GM18499 (cell line): ENCODE measurements at regions not wholly inside any gene's neighbourhood (a gene's known extent, or its start where the extent isn't known, plus 50 kb on each side); places are given as distances from the start of the nearest gene placed in this dataset.
"Not testable (repeated sequence)": the region's sequence is repeated elsewhere in the genome, so short reads cannot be mapped to it uniquely, and the experiment has no call there.

ENCODE experiments used
- ATAC-seq: cut with Tn5 transposase; IDR thresholded peaks from one replicate; pipeline ENCODE4 v1.9.1; 2021; ENCODE audit warnings: moderate number of reproducible peaks; ENCODE audit not compliant: insufficient read depth, unreplicated experiment

DNA sequence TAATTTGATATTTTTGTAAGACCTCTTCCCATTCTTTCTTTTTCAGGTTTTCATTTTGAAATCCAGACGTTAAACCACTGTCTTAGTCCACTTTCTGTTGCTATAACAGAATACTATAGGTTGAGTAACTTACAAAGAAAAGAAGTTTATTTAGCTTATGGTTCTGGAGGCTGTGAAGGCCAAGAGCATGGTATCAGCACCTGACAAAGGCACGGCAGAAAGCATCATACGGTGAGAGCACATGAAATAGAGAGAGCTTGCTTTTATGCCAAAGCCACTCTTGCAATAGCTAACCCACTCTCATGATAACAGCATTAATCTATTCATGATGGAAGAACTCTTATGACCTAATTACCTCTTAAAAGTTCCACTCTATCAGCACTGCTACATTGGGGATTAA lies 255.6 kb upstream of the PDE4D start:
- no peak for ATAC-seq

DNA sequence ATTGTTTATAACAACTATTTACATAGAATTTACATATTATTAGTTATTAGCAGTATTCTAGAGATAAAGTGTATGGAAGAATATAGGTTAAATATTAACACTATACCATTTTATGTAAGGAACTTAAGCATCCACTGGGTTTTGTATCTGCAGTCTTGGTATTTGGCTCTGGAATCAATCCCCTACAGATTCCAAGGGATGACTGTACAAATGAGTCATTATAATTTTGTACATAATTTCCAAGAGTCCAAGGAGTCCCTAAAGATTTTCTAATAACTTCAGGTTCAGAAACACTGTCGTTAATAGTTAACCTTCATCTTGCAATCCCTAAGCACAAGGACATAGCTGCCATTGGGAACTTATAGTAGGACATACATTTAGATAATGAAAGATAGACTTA lies 254.8 kb upstream of the PDE4D start:
- no peak for ATAC-seq

DNA sequence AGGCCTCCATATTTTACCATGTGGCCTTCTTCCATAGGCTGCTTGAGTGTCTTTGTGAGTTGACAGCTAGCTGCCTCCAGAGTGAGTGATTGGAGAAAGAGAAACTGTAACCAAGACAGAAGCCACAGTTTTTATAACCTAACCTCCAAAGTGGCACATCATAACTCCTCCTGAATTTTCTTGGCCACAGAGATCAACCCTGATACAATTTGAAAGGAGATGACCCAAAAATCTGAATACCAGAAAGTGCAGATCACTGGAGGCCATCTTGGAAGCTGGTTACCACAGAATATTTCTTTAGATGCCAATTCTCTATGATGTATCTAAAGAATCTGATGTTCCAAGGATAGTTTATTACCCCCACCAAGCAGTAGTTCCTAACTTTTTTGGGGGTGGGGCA lies 254.3 kb upstream of the PDE4D start:
- ATAC-seq, result no peak

DNA sequence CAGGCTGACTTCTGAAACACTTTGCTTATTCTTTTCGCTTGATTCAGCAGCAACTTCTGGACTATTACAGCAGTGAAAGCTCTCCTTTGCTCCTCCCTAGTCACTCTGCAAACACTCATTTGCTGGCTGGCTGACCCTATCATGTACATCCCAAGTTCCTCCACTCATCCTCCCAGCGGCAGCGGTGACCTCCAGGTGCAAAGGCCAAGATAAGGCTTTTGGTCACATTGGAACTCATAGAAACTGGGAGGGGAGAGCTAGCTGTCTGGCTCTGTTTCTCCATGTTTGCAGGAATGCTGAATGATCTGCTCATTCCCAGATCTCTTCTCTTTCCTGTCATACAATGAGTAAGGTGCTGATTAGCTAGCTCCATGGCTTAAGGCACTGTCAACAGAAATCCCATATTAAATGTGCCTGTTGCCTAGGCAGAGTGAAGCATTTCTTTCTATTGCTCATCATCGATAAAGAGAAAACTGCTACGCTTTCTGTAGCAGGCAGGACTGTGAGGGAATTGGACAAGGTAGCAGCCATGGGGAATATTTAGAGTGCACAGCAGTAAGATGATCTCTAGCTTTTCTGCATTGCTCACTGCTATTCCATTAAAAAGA lies 250.5 kb upstream of the PDE4D start:
- ATAC-seq, result no peak

DNA sequence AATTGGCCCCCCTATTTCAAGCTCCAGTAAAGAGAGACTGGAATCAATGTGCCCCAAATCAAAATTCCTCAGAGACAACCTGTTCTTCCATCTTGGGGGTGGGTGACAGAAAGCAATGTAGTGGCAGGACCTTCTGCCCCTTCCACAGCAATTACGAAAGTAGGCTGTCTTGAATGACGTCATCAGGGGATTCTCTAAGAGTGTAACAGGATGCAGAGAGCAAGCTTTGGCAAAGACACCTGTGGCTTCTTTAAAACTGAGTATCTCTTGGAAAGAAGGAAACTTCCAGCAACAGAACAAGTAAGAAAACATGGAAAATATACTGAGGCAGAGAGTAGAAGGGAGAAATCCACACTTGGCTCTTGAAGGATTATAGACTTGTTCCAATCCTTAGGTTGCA lies 247.6 kb upstream of the PDE4D start:
- no peak for ATAC-seq

DNA sequence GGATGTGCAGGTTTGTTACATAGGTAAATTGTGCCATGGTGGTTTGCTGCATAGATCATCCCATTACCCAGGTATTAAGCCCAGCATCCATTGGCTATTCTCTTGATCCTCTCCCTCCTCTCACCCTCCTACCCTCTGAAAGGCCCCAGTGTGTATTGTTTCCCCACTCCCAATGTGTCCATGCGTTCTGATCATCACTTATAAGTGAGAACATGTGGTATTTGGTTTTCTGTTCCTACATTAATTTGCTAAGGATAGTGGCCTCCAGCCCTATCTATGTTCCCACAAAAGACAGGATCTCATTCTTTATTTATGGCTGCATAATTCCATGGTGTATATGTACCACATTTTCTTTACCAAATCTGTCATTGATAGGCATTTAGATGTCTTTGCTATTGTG lies 243.3 kb upstream of the PDE4D start:
- no peak for ATAC-seq

DNA sequence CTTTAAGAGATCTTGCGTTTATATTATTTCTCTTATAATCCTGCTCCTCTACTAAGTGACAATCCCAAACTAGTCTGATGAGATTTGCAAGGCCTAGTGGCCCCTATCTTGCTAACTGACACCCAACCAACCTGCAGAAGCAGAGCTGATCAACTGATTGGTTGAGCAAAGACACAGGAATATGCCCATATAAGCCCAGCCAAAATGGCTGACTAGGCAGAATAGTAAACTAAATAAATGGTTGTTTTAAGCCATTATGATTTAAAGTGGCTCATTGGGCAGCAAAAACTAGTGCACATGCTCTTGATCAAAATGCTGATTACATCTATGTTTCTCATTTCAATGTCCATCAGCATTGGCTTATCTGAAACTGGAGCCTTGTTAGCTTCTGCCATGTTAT lies 238.0 kb upstream of the PDE4D start:
- no peak for ATAC-seq

DNA sequence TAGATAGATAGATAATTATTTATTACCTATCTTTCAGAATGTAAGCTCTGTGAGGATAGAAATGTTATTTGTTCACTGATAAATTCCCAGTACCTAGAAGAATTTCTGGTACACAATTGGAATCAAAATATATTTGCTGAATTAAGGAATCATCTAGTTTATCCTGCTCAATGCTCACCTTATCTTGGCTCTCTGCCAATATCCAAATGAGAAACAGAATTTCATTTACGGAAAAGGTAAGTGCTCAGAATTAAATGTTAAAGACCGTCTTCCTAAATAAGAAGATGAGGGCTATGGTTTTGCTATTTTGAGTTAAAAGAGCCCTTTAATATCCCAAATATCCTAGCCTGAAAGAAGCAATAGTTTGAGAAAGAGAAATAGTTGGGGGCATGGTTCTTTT lies 232.1 kb upstream of the PDE4D start:
- ATAC-seq, result no peak

DNA sequence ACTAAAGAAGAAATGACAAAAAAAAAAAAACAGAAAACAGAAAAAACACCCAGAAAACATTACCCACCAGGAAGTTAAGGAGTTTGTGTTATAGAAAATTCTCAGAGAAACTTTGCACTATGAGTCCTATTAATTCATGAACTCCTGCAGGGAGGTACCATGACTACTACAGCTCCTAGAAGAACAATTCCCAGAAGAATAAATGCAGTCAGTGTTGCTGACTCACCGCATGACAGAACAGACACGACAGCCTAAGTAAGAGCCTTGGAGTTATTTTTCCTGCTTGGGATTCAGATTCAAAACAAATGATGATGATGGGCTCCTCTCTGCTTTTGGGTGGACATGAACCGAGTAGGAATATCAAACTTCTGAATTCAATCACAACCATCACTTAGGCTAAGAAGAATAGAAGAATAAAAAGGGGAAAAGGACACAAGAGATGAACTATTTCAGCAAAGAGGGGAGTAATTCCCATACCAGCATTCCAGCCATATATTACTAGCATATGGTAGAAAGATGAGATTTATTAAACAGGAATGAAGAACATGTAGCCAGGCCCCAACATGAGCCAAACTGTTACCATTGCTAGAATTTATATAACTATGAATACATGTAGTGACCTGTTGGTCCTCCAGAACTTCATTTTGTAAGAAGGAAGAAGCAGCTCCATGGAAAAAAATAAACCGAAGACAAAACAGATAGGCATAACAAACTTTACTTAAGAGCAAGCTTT lies 209.6 kb upstream of the PDE4D start:
- ATAC-seq, result no peak

DNA sequence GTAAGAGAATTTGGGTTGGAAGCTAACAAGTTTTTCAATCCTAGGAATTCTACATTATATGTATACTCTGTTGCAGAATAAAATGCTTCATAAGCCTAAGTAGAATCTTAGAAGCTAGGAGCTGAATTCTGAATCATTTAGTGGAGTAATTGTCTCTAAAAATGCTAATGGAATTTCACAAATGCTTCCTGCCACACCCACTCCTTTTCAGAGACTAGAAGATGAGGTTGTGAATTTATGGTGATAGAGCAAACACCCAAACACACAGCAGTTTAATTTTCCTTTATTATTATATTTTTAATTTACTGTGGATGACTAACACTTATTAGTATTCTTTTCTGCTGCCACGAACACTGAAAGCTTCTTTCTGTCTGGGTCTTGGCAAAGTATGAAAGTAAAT lies 208.0 kb upstream of the PDE4D start:
- no peak for ATAC-seq

DNA sequence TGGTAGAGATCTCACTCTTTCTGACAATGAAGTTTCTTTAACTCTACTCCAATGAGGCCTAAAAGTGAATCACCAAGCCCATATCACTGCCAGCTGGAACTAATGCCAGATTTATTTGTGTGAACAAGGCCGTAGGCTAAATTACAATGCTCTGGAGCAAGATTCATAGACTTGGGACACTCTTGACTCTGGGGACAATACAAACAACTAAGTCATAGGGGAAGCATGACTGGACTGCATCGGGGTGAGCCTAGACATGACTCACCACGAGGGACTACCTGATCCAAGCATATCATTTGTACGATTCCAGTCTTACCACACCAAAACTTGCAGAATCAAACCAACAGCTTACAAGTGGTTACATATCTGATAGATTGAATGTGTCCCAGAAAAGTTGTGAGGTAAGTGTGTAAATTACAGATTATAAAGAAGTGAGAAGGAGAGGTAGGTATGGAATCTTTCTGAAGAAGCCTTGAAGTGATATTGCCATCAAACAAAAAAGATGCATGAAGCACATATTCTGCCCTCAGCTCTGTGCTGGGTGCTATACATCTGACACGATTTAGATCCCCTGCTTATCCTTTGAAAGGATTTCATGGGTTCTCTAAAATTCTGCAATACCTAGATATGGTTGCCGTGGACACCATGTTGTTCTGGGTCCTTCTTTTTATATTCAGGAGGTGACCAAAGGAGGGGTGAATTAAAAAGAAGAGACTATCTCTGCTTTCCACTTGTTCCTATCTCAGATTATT lies 199.3 kb upstream of the PDE4D start:
- ATAC-seq, result no peak

DNA sequence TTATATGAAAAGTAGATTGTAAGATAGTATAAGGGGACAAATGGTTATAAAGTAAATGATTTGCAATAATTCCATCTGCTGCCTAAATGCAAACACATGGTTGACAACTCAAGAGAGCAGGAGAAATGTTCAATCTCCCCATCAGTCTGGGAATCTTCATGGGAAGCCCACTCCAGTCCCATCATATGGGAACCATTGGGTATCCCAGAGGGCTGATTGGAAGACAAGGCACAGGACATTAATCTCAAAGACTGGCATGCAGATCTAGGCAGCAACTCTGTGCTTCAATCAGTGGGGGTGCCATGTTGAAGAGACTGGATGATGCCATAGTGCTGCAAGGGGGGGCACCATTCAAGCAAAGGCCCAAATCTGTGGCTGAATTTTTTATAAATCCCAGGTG lies 193.1 kb upstream of the PDE4D start:
- no peak for ATAC-seq

DNA sequence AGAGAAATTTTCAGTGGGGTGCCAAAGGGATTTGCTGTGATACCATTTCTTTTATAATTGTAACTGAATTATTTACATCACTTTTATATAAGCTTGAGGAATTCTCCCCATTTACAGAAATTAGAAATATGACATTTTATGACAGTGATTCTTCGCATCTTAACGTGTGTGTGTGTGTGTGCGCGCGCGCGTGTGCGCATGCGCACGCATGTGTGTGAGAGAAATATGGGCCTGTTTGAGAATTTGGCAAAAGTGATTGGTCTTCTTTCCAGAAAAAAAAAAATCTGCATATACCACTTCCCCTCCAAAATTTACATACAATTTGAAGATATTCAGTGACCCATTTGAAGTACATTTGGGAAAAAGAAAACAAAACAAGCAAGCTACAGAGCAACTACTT lies 190.7 kb upstream of the PDE4D start:
- ATAC-seq, result no peak

DNA sequence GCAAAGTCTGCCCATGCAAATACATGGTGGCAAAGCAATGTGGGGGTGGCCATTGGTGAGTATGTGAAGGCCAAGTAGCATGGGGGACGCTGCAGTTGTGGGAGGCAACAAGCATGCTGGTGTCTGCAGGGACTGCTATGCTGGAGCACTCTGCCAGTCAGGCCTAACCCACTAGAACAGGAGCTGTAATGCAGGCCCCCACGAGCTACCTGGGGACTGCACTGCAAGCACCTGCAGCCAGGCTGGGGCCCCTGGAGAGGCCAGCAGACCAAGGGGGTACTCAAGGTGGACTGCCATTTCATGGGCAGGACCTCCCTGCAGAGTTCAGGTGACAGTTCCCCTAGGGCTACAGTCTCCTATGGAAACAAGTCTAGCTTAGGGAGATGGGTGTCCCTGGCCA lies 183.8 kb upstream of the PDE4D start:
- ATAC-seq, result no peak

DNA sequence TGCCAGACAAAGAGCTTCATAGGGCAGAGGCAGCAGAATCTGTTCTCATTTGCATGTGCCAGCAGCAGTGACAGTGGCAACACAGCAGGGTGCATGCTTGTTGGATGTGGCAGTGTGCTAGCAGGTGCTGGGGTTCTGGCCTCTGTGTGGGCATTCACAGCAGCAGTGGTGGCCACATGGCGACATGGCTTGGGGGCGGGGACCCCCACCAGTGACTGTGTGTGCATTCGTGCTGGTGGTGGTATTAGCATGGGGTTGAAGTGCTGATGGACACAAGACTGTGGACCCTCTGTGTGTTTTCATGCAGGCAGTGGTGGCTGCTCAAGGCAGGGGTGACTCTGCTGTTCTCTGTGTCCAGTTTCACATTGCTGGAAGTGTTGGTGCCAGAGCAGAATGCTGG lies 183.2 kb upstream of the PDE4D start:
- no peak for ATAC-seq

DNA sequence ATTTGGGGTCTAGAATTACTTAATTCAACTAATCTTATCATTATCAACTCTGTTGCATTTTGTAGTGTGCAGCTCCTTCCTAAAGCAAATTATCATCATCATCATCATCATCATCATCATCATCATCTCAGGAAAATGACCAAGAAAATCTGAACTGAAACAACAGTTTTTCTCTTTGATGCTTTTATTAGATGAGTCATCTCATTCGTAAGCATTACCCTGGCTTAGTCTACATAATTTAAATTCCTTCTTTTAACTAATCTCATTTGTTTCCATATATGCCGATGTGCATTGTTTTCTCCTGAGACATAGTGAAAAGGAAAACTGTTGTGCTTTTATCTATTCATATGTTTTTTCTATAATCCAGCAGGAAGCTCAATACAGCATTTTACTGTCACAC lies 173.0 kb upstream of the PDE4D start:
- ATAC-seq, result no peak

DNA sequence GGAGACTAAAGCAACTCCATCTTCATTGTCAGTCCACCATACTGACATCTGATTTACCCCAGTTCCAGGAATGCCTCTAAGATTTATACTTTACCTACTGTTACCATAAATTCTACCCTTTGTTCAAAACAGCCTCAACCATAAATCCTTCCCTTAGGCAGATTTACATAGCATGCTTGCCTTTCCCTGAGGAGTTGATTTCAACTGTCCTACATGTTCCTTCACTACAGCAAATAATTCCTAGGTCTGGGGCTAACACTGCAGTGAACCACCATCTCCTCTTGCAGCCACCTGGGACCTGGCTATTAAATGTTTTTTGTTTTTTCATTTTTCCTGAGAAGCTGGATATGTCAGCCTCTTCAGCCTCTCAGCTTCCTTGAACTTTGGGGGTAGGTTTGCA lies 166.9 kb upstream of the PDE4D start:
- ATAC-seq, result no peak

DNA sequence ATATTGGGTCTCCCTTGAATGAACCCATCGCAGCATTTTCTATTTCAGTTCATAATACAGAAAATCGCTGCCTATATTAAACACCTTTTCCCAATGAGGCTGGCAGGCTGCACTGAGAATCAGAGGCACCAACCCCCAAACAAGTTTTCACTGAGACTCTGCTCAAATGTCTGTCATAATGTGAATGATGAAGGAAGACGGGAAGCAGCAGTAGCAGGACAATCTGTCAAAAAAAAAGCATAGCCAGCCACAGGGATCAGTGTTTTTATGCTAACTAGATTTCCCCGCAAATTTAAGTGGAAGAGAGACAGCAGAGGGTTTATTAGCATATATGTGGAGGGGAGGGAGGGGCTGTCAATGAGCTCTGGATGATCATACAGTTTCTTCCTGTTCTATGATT lies 162.7 kb upstream of the PDE4D start:
- no peak for ATAC-seq

DNA sequence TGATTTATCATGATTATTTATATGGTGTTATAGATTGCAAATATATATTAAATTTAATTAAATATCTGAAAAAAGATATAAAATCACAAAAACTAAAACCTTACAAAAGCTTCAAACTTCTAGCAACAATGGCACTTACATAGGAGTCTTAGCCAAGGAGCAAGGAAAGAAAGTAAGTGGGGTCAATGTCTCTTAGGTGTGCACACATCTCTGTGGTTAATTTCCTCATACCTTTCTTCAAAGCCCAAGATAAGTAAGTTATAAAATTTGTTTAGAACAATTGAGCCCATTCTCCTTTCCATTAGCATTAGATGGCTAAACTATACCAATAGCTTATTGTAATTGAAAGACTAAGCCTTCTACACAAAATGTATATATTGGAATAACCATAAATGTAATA lies 161.6 kb upstream of the PDE4D start:
- ATAC-seq, result no peak

DNA sequence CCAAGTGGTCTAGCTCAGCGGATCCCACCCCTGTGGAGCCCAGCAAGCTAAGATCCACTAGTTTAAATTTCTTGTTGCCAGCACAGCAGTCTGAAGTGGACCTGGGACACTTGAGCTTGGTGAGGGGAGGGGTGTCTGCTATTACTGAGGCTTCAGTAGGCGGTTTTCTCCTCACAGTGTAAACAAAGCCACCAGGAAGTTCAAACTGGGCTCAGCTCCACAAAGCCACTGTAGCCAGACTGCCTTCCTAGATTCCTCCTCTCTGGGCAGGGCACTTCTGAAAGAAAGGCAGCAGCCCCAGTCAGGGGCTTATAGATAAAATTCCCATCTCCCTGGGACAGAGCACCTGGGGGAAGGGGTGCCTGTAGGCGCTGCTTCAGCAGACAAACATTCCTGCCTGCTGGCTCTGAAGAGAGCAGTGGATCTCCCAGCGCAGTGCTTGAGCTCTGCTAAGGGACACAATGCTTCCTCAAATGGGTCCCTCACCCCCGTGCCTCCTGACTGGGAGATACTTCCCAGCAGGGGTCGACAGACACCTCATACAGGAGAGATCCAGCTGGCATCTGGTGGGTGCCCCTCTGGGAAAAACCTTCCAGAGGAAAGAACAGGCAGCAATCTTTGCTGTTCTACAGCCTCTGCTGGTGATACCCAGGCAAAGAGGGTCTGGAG lies 148.6 kb upstream of the PDE4D start:
- ATAC-seq, result not testable (repeated sequence)

DNA sequence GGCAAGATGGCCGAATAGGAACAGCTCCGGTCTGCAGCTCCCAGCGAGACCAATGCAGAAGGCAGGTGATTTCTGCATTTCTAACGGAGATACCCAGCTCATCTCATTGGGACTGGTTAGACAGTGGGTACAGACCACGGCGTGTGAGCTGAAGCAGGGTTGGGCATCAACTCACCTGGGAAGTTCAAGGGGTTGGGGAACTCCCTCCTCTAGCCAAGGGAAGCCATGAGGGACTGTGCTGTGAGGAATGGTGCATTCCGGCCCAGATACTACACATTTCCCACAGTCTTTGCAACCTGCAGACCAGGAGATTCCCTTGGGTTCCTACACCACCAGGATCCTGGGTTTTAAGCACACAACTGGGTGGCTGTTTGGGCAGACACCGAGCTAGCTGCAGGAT lies 148.0 kb upstream of the PDE4D start:
- ATAC-seq, result not testable (repeated sequence)
